RWPE2 (cell line): ENCODE measurements at regions not wholly inside any gene's neighbourhood (a gene's known extent, or its start where the extent isn't known, plus 50 kb on each side); places are given as distances from the start of the nearest gene placed in this dataset.

Source experiments
- ATAC-seq: fragments of 200-7000 bp; cut with Tn5 transposase; 3 replicates; pipeline ENCODE4 v1.9.1; 2021; ENCODE audit warnings: low read depth
- DNase-seq: peaks from one replicate; pipeline ENCODE4 v3.0.0-alpha.2; 2020; ENCODE audit warnings: low spot score
- H3K27ac ChIP-seq: fragments of 450-650 bp; 2 replicates; pipeline ENCODE4 v1.5.1; 2017; ENCODE audit warnings: mild to moderate bottlenecking; ENCODE audit not compliant: poor library complexity, severe bottlenecking
- H3K27me3 ChIP-seq: fragments of 250-450 bp; sonication (Bioruptor Pico); 2 replicates; pipeline ENCODE4 v1.5.1; 2021; ENCODE audit warnings: mild to moderate bottlenecking, moderate library complexity; ENCODE audit not compliant: insufficient read depth, poor library complexity, severe bottlenecking
- H3K36me3 ChIP-seq: fragments of 250-450 bp; sonication (Bioruptor Pico); 2 replicates; pipeline ENCODE4 v1.5.1; 2020; ENCODE audit warnings: low read depth, mild to moderate bottlenecking, moderate library complexity
- H3K4me1 ChIP-seq: fragments of 250-450 bp; sonication (Bioruptor Pico); 2 replicates; pipeline ENCODE4 v1.5.1; 2021; ENCODE audit warnings: mild to moderate bottlenecking, moderate library complexity; ENCODE audit not compliant: insufficient read depth, poor library complexity, severe bottlenecking
- H3K4me3 ChIP-seq: fragments of 250-450 bp; sonication (Bioruptor Pico); 2 replicates; pipeline ENCODE4 v1.5.1; 2021; ENCODE audit warnings: mild to moderate bottlenecking, moderate library complexity; ENCODE audit not compliant: severe bottlenecking
- H3K9me3 ChIP-seq: fragments of 250-450 bp; sonication (Bioruptor Pico); 2 replicates; pipeline ENCODE4 v1.5.1; 2021; ENCODE audit warnings: mild to moderate bottlenecking, moderate library complexity; ENCODE audit not compliant: severe bottlenecking
- CTCF ChIP-seq: fragments of 450-650 bp; IDR thresholded peaks from one replicate; pipeline ENCODE4 v1.5.1; 2017; ENCODE audit warnings: mild to moderate bottlenecking, moderate library complexity; ENCODE audit not compliant: poor library complexity, severe bottlenecking

- Histone ChIP-seq H3K36me3 (no peaks in the 10 kb centered on the region), H3K4me1 (no peaks in the 10 kb centered on the region), H3K4me3 (no peak overlapping the region), H3K9me3 (no peaks in the 10 kb centered on the region), H3K27me3 (no peaks in the 10 kb centered on the region), H3K27ac (no peak overlapping the region)
- DNase-seq (no peak), ATAC-seq (no peak)
- TF ChIP-seq CTCF = no peak
Measured at GRCh38 chr20:7703551-7703961, 236.7 kb downstream of the HAO1 start.

DNA sequence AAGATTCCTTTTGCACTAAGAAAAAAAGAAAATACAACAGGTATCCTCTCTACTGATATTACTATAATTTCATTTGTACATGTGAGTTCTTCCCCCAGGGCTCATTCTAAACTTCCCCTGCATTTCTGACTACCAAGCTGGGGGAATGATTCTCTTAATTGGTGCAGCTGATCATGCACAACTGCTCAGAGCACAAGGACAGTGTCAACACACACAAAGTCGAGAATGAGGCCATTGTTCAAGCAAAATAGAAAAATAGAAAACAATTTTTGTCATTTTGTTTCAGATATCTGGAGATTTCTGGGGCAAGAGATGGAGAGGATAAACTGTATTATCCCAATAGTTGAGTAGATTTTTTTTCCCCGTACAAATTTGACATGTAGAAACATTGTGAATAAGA lies 236.3 kb downstream of the HAO1 start:
- Histone ChIP-seq H3K27ac (no peak overlapping the region), H3K4me3 (no peak overlapping the region), H3K9me3 (no peaks in the 10 kb centered on the region), H3K27me3 (no peaks in the 10 kb centered on the region), H3K4me1 (no peaks in the 10 kb centered on the region), H3K36me3 (no peaks in the 10 kb centered on the region)
- ATAC-seq = no peak
- no peak for TF ChIP-seq CTCF
- DNase-seq = no peak

GRCh38 chr20:7708112-7708511 lies 232.1 kb downstream of the HAO1 start:
- no peaks in the 10 kb centered on the region for H3K27me3 ChIP-seq
- H3K4me1 ChIP-seq = no peaks in the 10 kb centered on the region
- no peaks in the 10 kb centered on the region; the same call in 1 of the 2 replicates for H3K36me3 ChIP-seq
- no peak overlapping the region for H3K27ac ChIP-seq
- no peak for ATAC-seq
- H3K4me3 ChIP-seq = no peak overlapping the region
- H3K9me3 ChIP-seq = peaks cover 3% of the 10 kb centered on the region
- no peak for TF ChIP-seq CTCF
- no peak for DNase-seq

DNA sequence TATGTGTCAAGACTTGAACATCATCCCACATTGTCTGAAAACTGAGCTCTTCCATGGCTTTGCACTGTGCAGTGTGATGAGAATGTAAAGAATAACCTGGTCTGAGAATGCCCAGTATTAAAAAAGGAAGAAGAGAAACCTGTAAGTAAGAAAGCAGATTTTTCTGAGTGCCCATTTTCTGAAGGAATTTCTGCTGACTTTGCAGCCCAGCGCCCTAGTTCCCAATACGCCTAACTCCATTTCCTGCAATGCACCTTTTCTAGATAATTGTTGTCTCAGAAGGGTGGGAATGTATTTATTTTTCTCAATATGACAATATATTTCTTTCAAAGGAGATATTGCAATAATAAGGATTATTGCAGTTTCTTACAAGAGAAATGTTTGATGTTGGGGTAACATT lies 231.5 kb downstream of the HAO1 start:
- no peaks in the 10 kb centered on the region for H3K4me1 ChIP-seq
- peaks cover 3% of the 10 kb centered on the region for H3K9me3 ChIP-seq
- no peaks in the 10 kb centered on the region; the same call in 1 of the 2 replicates for H3K36me3 ChIP-seq
- no peaks in the 10 kb centered on the region for H3K27me3 ChIP-seq
- no peak overlapping the region for H3K4me3 ChIP-seq
- ATAC-seq = no peak
- TF ChIP-seq CTCF = no peak
- no peak overlapping the region for H3K27ac ChIP-seq
- DNase-seq = no peak

GRCh38 chr20:7710440-7710839 lies 229.8 kb downstream of the HAO1 start:
- H3K9me3 ChIP-seq = peaks cover 3% of the 10 kb centered on the region
- no peaks in the 10 kb centered on the region for H3K27me3 ChIP-seq
- no peak for TF ChIP-seq CTCF
- H3K4me3 ChIP-seq = no peak overlapping the region
- no peak overlapping the region for H3K27ac ChIP-seq
- H3K36me3 ChIP-seq = no peaks in the 10 kb centered on the region; the same call in 1 of the 2 replicates
- ATAC-seq = no peak
- no peaks in the 10 kb centered on the region for H3K4me1 ChIP-seq
- DNase-seq = no peak
